ENCODE measurements at regions not wholly inside any gene's neighbourhood (a gene's known extent, or its start where the extent isn't known, plus 50 kb on each side); places are given as distances from the start of the nearest gene placed in this dataset.
A peak's percentile ranks its signal among the peaks of the same experiment; 100 is the strongest.

- H3K9me3 Mint-ChIP-seq, result no peaks in the 10 kb centered on the region
- DNase-seq, result peak; percentile 16
- ChIA-PET CTCF (no interaction called here), POLR2A (no interaction called here)
- H3K27ac Mint-ChIP-seq, result peak overlapping the region; percentile 19
- H3K4me3 Mint-ChIP-seq, result no peak overlapping the region
- no peaks in the 10 kb centered on the region for H3K36me3 Mint-ChIP-seq (ENCODE audit: low read depth)
- no peaks in the 10 kb centered on the region for H3K27me3 Mint-ChIP-seq
- peaks cover 13% of the 10 kb centered on the region for H3K4me1 Mint-ChIP-seq
These were observed 622.1 kb downstream of the SPRY1 start for GRCh38 chr4:124018383-124019317.

DNA sequence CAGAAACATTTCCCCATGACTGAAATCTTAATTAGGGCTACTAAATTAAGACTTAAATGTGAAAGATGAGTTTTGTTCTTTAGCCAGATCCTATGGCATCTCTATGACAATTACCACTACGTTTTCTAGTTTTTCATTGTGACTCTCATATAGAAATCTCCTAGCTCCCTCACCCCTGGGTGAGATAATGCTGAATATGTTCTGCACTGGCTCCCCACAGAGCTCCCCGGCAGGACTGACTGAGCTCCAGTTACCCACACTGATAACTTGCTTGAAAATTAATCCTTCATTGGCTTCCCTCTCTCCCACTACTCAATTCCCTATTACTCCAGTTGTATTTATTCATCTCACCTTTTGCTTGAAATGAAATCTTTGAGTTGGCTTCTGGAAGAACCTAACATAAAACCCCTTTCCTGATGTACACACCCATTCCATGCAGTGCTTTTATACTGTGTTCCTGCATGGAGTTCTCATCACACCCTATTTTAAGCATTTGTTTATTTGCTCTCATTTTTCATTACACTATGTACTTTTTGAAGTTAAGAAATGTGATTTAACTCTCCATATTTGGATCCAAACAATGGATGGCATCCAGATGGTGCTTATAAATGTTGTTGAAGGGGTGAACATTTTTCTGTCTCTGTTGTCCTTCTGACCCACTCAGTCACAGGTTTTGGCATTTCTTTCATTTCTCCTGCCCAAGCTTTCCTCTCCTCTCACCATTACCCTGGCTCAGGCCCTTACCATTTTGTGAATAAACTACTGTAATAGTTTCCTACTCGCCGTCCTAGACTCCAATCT is 623.4 kb downstream of the SPRY1 start:
- ChIA-PET CTCF (no interaction called here), POLR2A (no interaction called here)
- no peak overlapping the region for H3K4me3 Mint-ChIP-seq
- no peak for DNase-seq
- no peak overlapping the region for H3K27ac Mint-ChIP-seq
- peaks cover 13% of the 10 kb centered on the region for H3K4me1 Mint-ChIP-seq
- H3K27me3 Mint-ChIP-seq, result no peaks in the 10 kb centered on the region
- H3K36me3 Mint-ChIP-seq (ENCODE audit: low read depth), result no peaks in the 10 kb centered on the region
- H3K9me3 Mint-ChIP-seq, result no peaks in the 10 kb centered on the region

DNA sequence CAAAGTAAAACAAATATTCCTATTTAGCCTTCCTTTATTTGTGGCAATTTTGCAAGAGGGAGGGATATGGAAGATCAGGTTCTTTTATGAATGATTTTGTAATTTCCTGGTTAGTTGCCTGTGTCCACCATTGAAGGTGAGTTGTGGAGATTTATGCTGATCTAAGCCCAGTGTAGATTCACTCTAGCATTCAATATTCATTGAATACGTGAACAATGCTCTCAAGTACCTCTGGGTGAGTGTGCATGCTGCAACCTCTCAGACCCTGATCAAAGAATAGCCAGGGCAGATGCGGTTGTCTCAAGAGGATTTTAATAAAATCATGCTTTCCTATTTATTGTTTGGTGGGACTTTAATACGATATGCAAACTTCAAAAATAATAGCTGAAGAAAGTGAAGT is 628.4 kb downstream of the SPRY1 start:
- POLR2A ChIA-PET, result no interaction called here
- H3K27me3 Mint-ChIP-seq, result no peaks in the 10 kb centered on the region

DNA sequence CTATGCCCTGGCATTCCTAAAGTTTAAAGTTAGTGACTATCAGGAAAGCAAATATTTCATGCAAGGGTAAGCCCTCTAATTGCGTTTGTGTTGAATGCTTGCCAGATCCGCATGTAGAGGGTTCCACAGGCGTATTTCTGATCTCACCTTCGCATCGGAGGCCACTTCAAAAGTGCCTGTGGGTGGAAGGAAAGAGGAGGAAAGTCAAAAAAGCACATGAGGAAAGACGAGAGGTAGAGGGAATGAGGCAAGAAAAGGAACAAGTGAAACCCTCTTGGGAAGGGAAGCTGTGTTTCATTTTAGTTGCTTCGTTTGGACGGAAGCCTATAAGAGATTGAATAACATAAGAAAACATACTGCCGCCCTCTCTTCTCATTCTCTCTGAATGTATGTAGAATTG is 628.8 kb downstream of the SPRY1 start:
- Mint-ChIP-seq H3K36me3 (ENCODE audit: low read depth) (no peaks in the 10 kb centered on the region), H3K4me3 (no peak overlapping the region), H3K27me3 (no peaks in the 10 kb centered on the region), H3K27ac (no peak overlapping the region), H3K9me3 (no peaks in the 10 kb centered on the region), H3K4me1 (no peaks in the 10 kb centered on the region)
- POLR2A ChIA-PET, result no interaction called here
- DNase-seq, result no peak
- CTCF ChIA-PET, result no interaction called here

More for the DNA sequence above, 628.4 kb downstream of the SPRY1 start:
- Mint-ChIP-seq H3K4me3 (no peak overlapping the region), H3K9me3 (no peaks in the 10 kb centered on the region), H3K36me3 (ENCODE audit: low read depth) (no peaks in the 10 kb centered on the region), H3K27ac (no peak overlapping the region), H3K4me1 (peaks cover 4% of the 10 kb centered on the region)
- CTCF ChIA-PET, result no interaction called here
- no peak for DNase-seq

- DNase-seq, result no peak
- H3K4me3 Mint-ChIP-seq, result no peak overlapping the region
- POLR2A ChIA-PET, result interaction anchor here (0.6 kb wide), 1 partner anchor 206 kb away, joined by 4 read pairs; no protein-coding TSS in a partner anchor
- CTCF ChIA-PET, result no interaction called here
- H3K27ac Mint-ChIP-seq, result no peak overlapping the region
- H3K4me1 Mint-ChIP-seq, result no peaks in the 10 kb centered on the region
- no peaks in the 10 kb centered on the region for H3K9me3 Mint-ChIP-seq
- no peaks in the 10 kb centered on the region for H3K27me3 Mint-ChIP-seq
- no peaks in the 10 kb centered on the region for H3K36me3 Mint-ChIP-seq (ENCODE audit: low read depth)
These were observed 631.6 kb downstream of the SPRY1 start for GRCh38 chr4:124028182-124028581.

DNA sequence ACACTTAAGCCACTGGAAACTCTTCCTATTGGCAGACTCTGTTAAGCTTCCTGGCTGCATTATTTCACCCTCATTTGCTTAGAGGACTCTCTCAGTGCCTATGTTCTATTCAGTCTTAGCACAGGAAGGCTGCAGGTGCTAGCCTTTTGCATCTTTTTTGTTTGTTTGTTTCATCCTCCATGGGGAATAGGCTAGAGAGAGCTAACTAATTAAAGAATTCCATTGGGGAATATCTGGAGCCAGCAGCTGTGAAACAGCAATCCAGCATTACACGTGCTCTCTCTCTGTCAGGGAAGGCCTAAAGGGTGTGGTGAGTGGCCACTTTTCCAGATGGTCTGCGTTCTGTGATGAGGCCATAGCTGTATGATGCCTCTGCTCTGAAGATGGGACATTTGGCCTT is 633.6 kb downstream of the SPRY1 start:
- Mint-ChIP-seq H3K4me3 (no peak overlapping the region), H3K9me3 (no peaks in the 10 kb centered on the region), H3K27me3 (no peaks in the 10 kb centered on the region), H3K4me1 (no peaks in the 10 kb centered on the region), H3K36me3 (ENCODE audit: low read depth) (no peaks in the 10 kb centered on the region), H3K27ac (no peak overlapping the region)
- ChIA-PET CTCF (no interaction called here), POLR2A (no interaction called here)
- no peak for DNase-seq

GRCh38 chr4:124032035-124032434 is 635.4 kb downstream of the SPRY1 start:
- POLR2A ChIA-PET, result no interaction called here
- H3K9me3 Mint-ChIP-seq, result no peaks in the 10 kb centered on the region
- no peaks in the 10 kb centered on the region for H3K36me3 Mint-ChIP-seq (ENCODE audit: low read depth)
- no peak overlapping the region for H3K27ac Mint-ChIP-seq
- H3K4me1 Mint-ChIP-seq, result no peaks in the 10 kb centered on the region
- CTCF ChIA-PET, result no interaction called here
- no peak overlapping the region for H3K4me3 Mint-ChIP-seq
- no peak for DNase-seq
- no peaks in the 10 kb centered on the region for H3K27me3 Mint-ChIP-seq

DNA sequence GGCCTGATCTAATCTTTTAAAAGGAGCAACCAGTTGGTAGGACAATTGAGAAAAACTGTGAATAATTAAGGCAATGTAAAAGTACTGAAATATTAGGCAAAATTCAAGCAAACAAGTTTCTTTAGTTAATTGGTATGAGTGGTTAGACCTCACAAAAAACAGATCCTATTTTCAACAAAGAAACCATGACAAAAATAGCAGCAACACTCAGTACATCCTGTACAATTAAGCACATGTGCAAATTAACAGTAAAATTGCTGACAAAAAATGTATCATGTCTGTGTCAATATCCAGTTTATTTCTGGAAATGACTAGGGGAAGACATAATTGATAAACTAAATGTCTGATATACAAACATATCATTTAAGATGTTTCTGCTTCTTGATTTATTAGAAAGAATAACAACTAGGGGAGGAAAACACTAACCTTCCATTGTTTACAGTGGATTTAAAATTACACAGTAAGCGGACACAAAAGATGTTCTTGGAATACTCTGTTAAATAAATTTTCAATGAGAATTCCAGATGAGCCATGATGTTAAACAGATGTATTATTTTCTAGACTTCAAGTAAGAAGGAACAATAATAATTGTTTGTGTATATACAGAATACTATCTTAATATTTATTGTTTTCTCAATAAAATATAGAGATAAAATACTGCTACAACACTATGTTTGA is 638.9 kb downstream of the SPRY1 start:
- peaks cover 2% of the 10 kb centered on the region for H3K9me3 Mint-ChIP-seq

DNA sequence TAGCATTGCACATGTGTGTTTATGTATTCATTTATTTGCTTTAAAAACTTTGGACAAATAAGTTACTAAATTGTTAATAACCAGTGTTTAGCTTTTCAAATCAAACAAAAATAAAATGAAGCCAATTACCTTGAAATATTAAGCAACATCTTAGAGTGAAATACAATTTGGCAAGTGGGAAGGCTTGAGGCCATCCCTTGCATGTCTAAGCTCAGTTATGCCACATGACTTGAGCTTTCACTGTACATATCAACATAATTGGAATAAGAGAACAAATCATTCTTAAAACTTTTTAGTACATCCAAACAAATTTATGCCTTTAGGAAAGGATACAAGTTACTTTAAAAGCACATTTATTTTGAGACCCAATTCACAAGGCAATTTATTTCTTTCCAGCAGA is 640.6 kb downstream of the SPRY1 start:
- ChIA-PET CTCF (no interaction called here), POLR2A (no interaction called here)
- no peak for DNase-seq
- Mint-ChIP-seq H3K27me3 (no peaks in the 10 kb centered on the region), H3K36me3 (ENCODE audit: low read depth) (no peaks in the 10 kb centered on the region), H3K9me3 (peaks cover 2% of the 10 kb centered on the region), H3K4me3 (no peak overlapping the region), H3K27ac (no peak overlapping the region), H3K4me1 (no peaks in the 10 kb centered on the region)

More for the DNA sequence above, 638.9 kb downstream of the SPRY1 start:
- ChIA-PET CTCF (no interaction called here), POLR2A (no interaction called here)
- Mint-ChIP-seq H3K36me3 (ENCODE audit: low read depth) (no peaks in the 10 kb centered on the region), H3K4me1 (no peaks in the 10 kb centered on the region), H3K27me3 (no peaks in the 10 kb centered on the region), H3K4me3 (no peak overlapping the region), H3K27ac (no peak overlapping the region)
- no peak for DNase-seq

DNA sequence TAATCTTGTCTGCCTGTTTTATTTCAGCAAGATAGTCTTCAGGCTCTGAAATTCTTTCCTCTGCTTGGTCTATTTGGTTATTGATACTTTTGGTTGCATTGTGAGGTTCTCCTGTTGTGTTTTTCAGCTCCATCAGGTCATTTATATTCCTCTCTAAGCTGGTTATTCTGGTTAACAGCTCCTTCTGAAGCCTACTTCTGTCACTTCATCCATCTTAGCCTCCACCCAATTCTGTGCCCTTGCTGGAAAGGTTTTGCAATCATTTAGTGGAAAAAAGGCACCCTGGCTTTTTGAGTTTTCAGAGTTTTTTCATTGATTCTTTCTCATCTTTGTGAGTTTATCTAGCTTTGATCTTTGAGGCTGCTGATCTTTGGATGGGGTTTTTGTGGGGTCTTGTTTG is 647.7 kb downstream of the SPRY1 start:
- H3K9me3 Mint-ChIP-seq, result peaks cover 2% of the 10 kb centered on the region
- H3K27me3 Mint-ChIP-seq, result no peaks in the 10 kb centered on the region
- no peak overlapping the region for H3K4me3 Mint-ChIP-seq
- DNase-seq, result no peak
- H3K4me1 Mint-ChIP-seq, result no peaks in the 10 kb centered on the region
- H3K36me3 Mint-ChIP-seq (ENCODE audit: low read depth), result no peaks in the 10 kb centered on the region
- CTCF ChIA-PET, result no interaction called here
- POLR2A ChIA-PET, result no interaction called here
- no peak overlapping the region for H3K27ac Mint-ChIP-seq

- POLR2A ChIA-PET, result no interaction called here
- CTCF ChIA-PET, result no interaction called here
- no peaks in the 10 kb centered on the region for H3K9me3 Mint-ChIP-seq
These were observed 648.3 kb downstream of the SPRY1 start for GRCh38 chr4:124044867-124045266.

GRCh38 chr4:124046190-124046589 is 649.6 kb downstream of the SPRY1 start:
- no peak overlapping the region for H3K4me3 Mint-ChIP-seq
- CTCF ChIA-PET, result no interaction called here
- no peaks in the 10 kb centered on the region for H3K27me3 Mint-ChIP-seq
- H3K36me3 Mint-ChIP-seq (ENCODE audit: low read depth), result no peaks in the 10 kb centered on the region
- H3K4me1 Mint-ChIP-seq, result no peaks in the 10 kb centered on the region
- POLR2A ChIA-PET, result no interaction called here
- no peak overlapping the region for H3K27ac Mint-ChIP-seq
- no peak for DNase-seq
- H3K9me3 Mint-ChIP-seq, result no peaks in the 10 kb centered on the region

More at GRCh38 chr4:124044867-124045266, 648.3 kb downstream of the SPRY1 start:
- H3K4me3 Mint-ChIP-seq, result no peak overlapping the region
- no peaks in the 10 kb centered on the region for H3K36me3 Mint-ChIP-seq (ENCODE audit: low read depth)
- H3K27ac Mint-ChIP-seq, result no peak overlapping the region
- H3K27me3 Mint-ChIP-seq, result no peaks in the 10 kb centered on the region
- no peak for DNase-seq
- no peaks in the 10 kb centered on the region for H3K4me1 Mint-ChIP-seq

- ChIA-PET POLR2A (no interaction called here), CTCF (no interaction called here)
- no peak for DNase-seq
- no peaks in the 10 kb centered on the region for H3K27me3 Mint-ChIP-seq
- no peaks in the 10 kb centered on the region for H3K9me3 Mint-ChIP-seq
- H3K4me1 Mint-ChIP-seq, result no peaks in the 10 kb centered on the region
- H3K27ac Mint-ChIP-seq, result no peak overlapping the region
- no peaks in the 10 kb centered on the region for H3K36me3 Mint-ChIP-seq (ENCODE audit: low read depth)
- no peak overlapping the region for H3K4me3 Mint-ChIP-seq
These were observed 657.4 kb downstream of the SPRY1 start for GRCh38 chr4:124053872-124054538.
